MCF 10A (cell line): ENCODE measurements at regions not wholly inside any gene's neighbourhood (a gene's known extent, or its start where the extent isn't known, plus 50 kb on each side); places are given as distances from the start of the nearest gene placed in this dataset.
"Not testable (repeated sequence)": the region's sequence is repeated elsewhere in the genome, so short reads cannot be mapped to it uniquely, and the experiment has no call there.

Experiments
- BruUV-seq: library from RNA; stranded (reverse); fragments of 400-500 nt; replicated peaks from 2 replicates; lab custom pipeline; 2021; lab: Mats Ljungman, UMichigan
- CTCF ChIA-PET: fragments of 300-600 bp; sonication (Branson Sonifier 250); formaldehyde crosslinking; extraction: SDS; loops from one replicate; lab custom pipeline; 2021; ENCODE audit warnings: antibody characterized with exemption, inconsistent platforms; lab: Yijun Ruan, JAX
- POLR2A ChIA-PET: fragments of 300-600, 350-650 bp; sonication (Branson Sonifier 250); formaldehyde crosslinking; extraction: SDS; loops from one replicate; lab custom pipeline; 2020; ENCODE audit warnings: antibody characterized with exemption, inconsistent platforms; lab: Yijun Ruan, JAX
- DNase-seq: peaks from one replicate; pipeline ENCODE4 v3.0.0-alpha.2; 2018; ENCODE audit not compliant: unreplicated experiment
- H3K27ac Mint-ChIP-seq: one replicate; pipeline ENCODE4 v1.8.0; 2022; ENCODE audit warnings: mild to moderate bottlenecking, low read depth, mixed read lengths; ENCODE audit not compliant: unreplicated experiment
- H3K27me3 Mint-ChIP-seq: one replicate; pipeline ENCODE4 v1.8.0; 2022; ENCODE audit warnings: mixed read lengths; ENCODE audit not compliant: insufficient read depth, unreplicated experiment
- H3K36me3 Mint-ChIP-seq: one replicate; pipeline ENCODE4 v1.8.0; 2022; ENCODE audit warnings: mild to moderate bottlenecking, moderate library complexity, mixed read lengths; ENCODE audit not compliant: insufficient read depth, unreplicated experiment
- H3K4me1 Mint-ChIP-seq: one replicate; pipeline ENCODE4 v1.8.0; 2022; ENCODE audit warnings: mixed read lengths; ENCODE audit not compliant: insufficient read depth, unreplicated experiment
- H3K4me3 Mint-ChIP-seq: one replicate; pipeline ENCODE4 v1.8.0; 2022; ENCODE audit warnings: mild to moderate bottlenecking, moderate library complexity, mixed read lengths; ENCODE audit not compliant: unreplicated experiment
- H3K9me3 Mint-ChIP-seq: one replicate; pipeline ENCODE4 v1.8.0; 2022; ENCODE audit warnings: mixed read lengths; ENCODE audit not compliant: unreplicated experiment
- intact Hi-C: fragments of 100-400 bp; cut with micrococcal nuclease; formaldehyde crosslinking; loops from 2 replicates; pipeline ENCODE4 v1.14.1; 2022

DNA sequence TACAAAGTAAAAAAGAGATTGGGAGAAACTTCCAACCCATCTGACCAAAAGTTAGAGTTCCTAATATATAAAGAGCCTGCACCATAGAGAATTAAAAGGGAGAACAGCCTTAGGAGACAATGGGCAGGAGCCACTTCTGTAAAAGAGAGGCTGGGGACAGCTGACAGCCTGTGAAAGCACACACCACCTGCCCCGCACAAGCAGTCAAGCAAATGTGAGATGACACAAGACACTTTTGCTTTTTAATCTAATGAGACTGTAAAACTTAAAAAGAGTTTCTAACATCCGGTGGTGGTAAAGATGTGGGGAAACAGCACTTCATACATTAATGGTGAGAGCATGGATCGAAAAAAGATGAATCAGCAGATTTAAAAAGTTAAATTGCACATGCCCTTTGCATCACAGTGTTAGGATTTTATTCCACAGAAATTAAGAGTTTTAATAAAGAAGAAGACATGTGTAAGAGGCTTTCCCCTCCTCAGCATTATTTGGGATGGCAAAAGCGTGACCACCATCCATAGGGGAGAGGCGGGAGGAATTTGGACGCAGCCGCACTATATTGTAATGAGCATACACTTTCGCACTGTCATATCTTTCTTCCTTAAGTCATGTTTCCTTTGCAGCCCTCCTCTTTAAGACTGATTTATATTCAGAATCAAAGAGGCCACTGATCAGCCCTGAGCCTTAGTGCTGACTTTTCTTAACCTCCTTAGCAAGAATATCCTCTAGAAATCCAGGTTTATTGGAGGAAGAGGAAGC lies 322.2 kb upstream of the CHRNA7 start:
- CTCF ChIA-PET, H3K27ac Mint-ChIP-seq, H3K9me3 Mint-ChIP-seq, DNase-seq, intact Hi-C loops, H3K36me3 Mint-ChIP-seq, H3K4me3 Mint-ChIP-seq, BruUV-seq, POLR2A ChIA-PET, H3K4me1 Mint-ChIP-seq, H3K27me3 Mint-ChIP-seq: not testable (repeated sequence)

DNA sequence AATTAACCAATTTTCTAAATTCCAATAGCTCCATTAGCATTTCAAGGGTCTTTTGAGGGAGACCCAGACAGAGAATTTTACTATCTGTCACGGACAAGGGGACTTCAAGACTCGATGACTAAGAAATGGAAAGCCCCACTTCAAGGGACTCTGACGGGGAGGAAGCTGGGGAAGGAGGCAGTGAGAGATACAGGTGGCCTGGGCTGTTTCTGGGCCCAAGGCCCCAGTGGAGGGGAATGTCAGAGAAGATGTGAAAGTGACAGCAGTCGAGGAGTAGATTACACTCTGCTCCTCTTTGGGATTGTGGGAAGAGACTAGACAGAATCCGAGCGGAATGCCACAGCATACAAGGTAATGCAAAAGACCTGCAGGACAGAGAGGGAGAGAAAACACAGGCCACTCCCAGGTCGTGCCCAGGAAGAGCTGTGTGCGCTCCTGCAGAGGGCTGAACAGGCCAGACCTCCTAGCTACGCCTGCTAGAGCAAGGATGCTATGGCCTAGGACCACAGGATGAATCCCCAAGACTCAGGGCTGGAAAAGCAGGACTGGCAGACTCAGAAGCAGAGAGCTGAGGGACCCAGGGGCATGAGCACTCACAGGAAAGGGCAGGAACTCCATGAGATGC lies 321.5 kb upstream of the CHRNA7 start:
- H3K27me3 Mint-ChIP-seq, H3K36me3 Mint-ChIP-seq, BruUV-seq, H3K27ac Mint-ChIP-seq, intact Hi-C loops, H3K9me3 Mint-ChIP-seq, DNase-seq, H3K4me3 Mint-ChIP-seq, POLR2A ChIA-PET, H3K4me1 Mint-ChIP-seq, CTCF ChIA-PET: not testable (repeated sequence)

DNA sequence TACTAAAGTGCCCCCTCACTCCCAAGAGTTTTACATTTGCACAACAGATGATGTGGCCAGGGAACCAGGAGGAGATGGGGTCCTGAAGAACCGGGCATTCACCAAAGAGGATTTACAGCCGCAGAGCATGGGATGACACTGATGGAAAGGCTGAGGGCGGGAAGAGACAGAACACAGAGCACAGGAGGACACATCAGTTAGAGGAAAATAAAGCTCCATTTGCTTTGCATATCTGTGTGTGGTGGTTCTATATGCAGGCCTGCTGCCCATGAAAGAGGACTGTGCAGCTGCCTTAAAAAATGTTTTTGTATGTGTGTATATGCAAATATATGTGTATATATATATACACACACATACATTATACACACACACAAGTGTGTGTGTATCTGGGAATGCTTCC lies 320.8 kb upstream of the CHRNA7 start:
- H3K4me3 Mint-ChIP-seq, DNase-seq, BruUV-seq, H3K27ac Mint-ChIP-seq, POLR2A ChIA-PET, H3K9me3 Mint-ChIP-seq, H3K27me3 Mint-ChIP-seq, H3K36me3 Mint-ChIP-seq, H3K4me1 Mint-ChIP-seq, intact Hi-C loops, CTCF ChIA-PET: not testable (repeated sequence)

DNA sequence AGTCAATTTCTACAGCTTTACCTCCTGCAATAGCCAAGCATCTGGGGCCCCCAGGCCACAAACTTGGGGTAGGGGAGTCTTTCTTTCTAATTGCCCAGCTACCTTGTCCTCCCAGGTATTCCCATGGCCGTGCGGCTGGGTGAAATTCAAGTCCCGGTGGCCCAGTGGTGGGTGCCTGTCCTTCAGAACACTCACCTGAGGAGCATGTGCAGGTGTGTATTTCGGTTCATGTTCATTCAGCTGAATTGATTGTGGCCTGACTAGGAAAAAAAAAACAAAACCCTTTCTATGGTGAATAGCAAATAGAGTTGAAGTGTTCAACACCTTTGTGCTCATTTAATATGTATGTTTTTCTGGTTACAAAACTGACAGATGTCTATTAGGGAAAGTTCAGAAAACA lies 319.5 kb upstream of the CHRNA7 start:
- CTCF ChIA-PET, BruUV-seq: not testable (repeated sequence)

DNA sequence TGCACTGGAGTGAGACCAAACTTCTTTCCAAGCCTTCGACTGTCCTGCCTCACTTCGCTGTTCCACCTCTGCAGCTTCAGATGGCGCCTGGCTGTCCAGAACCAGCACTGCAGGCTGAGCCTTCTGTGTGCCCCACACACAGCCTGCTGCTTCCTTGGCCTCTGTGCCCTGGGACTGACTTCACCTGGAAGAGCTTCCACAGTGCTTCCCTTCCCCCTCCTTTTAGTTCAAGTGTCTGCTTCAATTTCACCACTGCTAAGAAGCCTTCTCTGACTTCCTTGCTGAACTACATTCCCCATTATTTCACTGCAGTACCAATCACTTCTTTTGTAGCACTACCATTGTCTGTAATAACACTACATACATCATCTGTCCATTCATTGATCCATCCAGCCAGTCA lies 315.1 kb upstream of the CHRNA7 start:
- BruUV-seq, POLR2A ChIA-PET, H3K4me3 Mint-ChIP-seq, H3K27me3 Mint-ChIP-seq, intact Hi-C loops, H3K9me3 Mint-ChIP-seq, CTCF ChIA-PET, DNase-seq, H3K27ac Mint-ChIP-seq, H3K36me3 Mint-ChIP-seq, H3K4me1 Mint-ChIP-seq: not testable (repeated sequence)

More for the DNA sequence above, 319.5 kb upstream of the CHRNA7 start:
- DNase-seq, H3K4me1 Mint-ChIP-seq, H3K4me3 Mint-ChIP-seq, POLR2A ChIA-PET, H3K27me3 Mint-ChIP-seq, intact Hi-C loops, H3K9me3 Mint-ChIP-seq, H3K36me3 Mint-ChIP-seq, H3K27ac Mint-ChIP-seq: not testable (repeated sequence)

DNA sequence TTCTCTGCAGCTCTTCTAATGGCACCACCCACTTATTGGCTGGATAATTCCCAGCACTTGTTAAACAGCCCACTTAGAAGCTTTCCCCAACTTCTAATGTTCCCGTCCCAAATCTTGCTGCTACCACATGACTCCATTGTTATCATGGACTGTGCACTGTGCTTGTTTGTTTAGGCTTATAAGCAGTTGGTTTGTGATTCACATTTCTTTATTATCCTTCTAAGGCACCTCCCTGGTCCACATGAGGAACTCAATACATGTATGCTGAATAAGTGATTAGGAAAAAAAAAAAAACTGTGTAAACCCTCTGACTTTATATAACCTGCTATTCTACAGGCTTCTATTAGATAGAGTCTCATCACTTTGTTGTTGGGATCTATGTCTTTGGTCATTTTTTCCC lies 311.7 kb upstream of the CHRNA7 start:
- H3K27me3 Mint-ChIP-seq, H3K4me3 Mint-ChIP-seq, H3K9me3 Mint-ChIP-seq, BruUV-seq, H3K27ac Mint-ChIP-seq, H3K4me1 Mint-ChIP-seq, intact Hi-C loops, CTCF ChIA-PET, DNase-seq, POLR2A ChIA-PET, H3K36me3 Mint-ChIP-seq: not testable (repeated sequence)

DNA sequence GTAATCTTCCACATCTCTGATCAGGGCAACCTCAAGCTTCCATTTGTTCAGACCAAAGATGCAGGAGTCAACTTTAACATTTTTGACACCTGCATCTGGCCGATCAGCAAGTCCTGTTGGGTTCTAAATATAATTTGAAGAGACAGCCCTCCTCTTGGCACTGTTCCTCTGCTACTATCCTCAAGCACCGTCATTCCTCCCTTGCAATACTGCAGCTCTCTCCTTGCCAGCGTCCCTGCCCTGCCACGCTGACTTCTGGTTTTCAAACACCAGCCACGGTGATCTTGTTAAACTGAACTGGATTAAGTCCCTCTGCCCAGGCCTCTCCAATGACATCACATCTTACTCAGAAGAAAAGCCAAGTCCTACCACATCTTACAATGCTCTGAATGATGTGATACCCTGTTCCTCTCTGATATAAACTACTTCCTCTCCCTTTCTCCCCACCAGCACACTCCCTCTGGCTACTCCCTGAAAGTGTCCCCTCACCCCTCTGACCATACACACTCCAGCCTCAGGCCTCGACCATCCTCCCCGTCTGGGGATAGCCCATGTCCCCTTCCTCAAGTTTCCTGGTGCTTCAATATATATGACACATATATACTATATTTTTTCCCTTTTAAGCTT lies 310.8 kb upstream of the CHRNA7 start:
- CTCF ChIA-PET, H3K4me3 Mint-ChIP-seq, H3K27me3 Mint-ChIP-seq, H3K4me1 Mint-ChIP-seq, BruUV-seq, DNase-seq, H3K36me3 Mint-ChIP-seq, H3K9me3 Mint-ChIP-seq, H3K27ac Mint-ChIP-seq: not testable (repeated sequence)
- POLR2A ChIA-PET = interaction anchor here (0.7 kb wide), 1 partner anchor 254 kb away, joined by 3 read pairs; no protein-coding TSS in a partner anchor
- intact Hi-C loops = loop anchor here (10.0 kb wide), 1 partner anchor 145 kb away; no protein-coding TSS in a partner anchor

DNA sequence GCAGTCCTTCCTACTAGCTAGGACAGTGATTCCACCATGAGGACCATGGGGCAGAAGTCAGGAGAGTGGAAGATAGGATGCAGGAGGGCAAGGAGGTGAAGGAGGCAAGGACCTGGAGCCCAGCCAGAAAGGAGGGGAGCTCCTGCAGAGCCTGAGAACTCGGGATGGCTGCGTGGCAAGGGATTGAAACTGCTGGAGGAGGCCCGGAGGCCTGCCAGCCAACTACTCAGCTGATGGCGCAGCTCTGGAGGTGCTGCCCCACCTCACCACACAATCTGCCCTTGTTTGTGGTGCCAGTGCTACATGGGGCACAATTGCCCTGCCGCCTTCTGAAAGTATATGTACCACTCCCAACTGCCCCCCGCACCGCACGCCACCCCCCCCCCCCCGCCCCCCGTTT lies 307.3 kb upstream of the CHRNA7 start:
- DNase-seq, H3K27ac Mint-ChIP-seq, H3K36me3 Mint-ChIP-seq, CTCF ChIA-PET, BruUV-seq, H3K9me3 Mint-ChIP-seq, H3K27me3 Mint-ChIP-seq, H3K4me3 Mint-ChIP-seq, POLR2A ChIA-PET: not testable (repeated sequence)
- H3K4me1 Mint-ChIP-seq = peaks cover 14% of the 10 kb centered on the region
- intact Hi-C loops = loop anchor here (10.0 kb wide), 1 partner anchor 142 kb away; no protein-coding TSS in a partner anchor

DNA sequence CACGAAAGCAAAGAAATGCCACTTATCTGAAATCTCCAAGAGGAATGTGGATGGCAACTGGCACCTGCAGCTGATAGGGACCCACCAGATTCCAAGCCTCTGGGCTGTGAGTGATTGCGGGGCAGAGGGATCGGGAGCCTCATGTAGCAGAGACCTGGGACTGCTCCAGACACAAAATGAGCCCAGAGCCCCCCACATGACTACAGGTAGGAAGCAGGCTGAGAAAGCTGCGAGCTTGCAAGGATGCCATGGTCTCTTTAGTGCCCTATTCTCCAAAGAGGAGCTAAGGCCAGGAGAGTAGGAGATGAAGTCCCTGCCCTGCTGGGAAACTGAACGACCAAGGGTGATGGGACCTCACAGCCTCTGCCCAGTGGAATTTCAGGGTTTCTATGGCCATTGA lies 305.4 kb upstream of the CHRNA7 start:
- peaks cover 11% of the 10 kb centered on the region for H3K4me1 Mint-ChIP-seq
- BruUV-seq, H3K27me3 Mint-ChIP-seq, POLR2A ChIA-PET, H3K27ac Mint-ChIP-seq, H3K4me3 Mint-ChIP-seq, H3K36me3 Mint-ChIP-seq, DNase-seq, H3K9me3 Mint-ChIP-seq: not testable (repeated sequence)
- CTCF ChIA-PET = interaction anchor here (0.6 kb wide), 1 partner anchor 141 kb away, joined by 3 read pairs; no protein-coding TSS in a partner anchor
- intact Hi-C loops = loop anchor here (10.0 kb wide), 1 partner anchor 140 kb away; no protein-coding TSS in a partner anchor
